ENCODE measurements at regions not wholly inside any gene's neighbourhood (a gene's known extent, or its start where the extent isn't known, plus 50 kb on each side); places are given as distances from the start of the nearest gene placed in this dataset.
"Not testable (repeated sequence)": the region's sequence is repeated elsewhere in the genome, so short reads cannot be mapped to it uniquely, and the experiment has no call there.

- not testable (repeated sequence) for TF ChIP-seq SIN3A (IDR thresholded peaks at IDR 0.05; ENCODE audit: low read depth); EZH2phosphoT487 (IDR thresholded peaks at IDR 0.05; ENCODE audit: borderline replicate concordance); ATF3 (IDR thresholded peaks at IDR 0.05); EZH2 (IDR thresholded peaks at IDR 0.05); RAD21 (IDR thresholded peaks at IDR 0.05; ENCODE audit: low read depth); POLR2A (IDR thresholded peaks at IDR 0.05; ENCODE audit: borderline replicate concordance, extremely low read depth, insufficient read depth, insufficient read length)
- TF ChIP-seq, protein P1, sequence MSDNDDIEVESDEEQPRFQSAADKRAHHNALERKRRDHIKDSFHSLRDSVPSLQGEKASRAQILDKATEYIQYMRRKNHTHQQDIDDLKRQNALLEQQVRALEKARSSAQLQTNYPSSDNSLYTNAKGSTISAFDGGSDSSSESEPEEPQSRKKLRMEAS (IDR thresholded peaks at IDR 0.05), result not testable (repeated sequence)
- TF ChIP-seq, protein P2, sequence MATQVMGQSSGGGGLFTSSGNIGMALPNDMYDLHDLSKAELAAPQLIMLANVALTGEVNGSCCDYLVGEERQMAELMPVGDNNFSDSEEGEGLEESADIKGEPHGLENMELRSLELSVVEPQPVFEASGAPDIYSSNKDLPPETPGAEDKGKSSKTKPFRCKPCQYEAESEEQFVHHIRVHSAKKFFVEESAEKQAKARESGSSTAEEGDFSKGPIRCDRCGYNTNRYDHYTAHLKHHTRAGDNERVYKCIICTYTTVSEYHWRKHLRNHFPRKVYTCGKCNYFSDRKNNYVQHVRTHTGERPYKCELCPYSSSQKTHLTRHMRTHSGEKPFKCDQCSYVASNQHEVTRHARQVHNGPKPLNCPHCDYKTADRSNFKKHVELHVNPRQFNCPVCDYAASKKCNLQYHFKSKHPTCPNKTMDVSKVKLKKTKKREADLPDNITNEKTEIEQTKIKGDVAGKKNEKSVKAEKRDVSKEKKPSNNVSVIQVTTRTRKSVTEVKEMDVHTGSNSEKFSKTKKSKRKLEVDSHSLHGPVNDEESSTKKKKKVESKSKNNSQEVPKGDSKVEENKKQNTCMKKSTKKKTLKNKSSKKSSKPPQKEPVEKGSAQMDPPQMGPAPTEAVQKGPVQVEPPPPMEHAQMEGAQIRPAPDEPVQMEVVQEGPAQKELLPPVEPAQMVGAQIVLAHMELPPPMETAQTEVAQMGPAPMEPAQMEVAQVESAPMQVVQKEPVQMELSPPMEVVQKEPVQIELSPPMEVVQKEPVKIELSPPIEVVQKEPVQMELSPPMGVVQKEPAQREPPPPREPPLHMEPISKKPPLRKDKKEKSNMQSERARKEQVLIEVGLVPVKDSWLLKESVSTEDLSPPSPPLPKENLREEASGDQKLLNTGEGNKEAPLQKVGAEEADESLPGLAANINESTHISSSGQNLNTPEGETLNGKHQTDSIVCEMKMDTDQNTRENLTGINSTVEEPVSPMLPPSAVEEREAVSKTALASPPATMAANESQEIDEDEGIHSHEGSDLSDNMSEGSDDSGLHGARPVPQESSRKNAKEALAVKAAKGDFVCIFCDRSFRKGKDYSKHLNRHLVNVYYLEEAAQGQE (IDR thresholded peaks at IDR 0.05; ENCODE audit: low read depth), result not testable (repeated sequence)
- TF ChIP-seq, protein P3, sequence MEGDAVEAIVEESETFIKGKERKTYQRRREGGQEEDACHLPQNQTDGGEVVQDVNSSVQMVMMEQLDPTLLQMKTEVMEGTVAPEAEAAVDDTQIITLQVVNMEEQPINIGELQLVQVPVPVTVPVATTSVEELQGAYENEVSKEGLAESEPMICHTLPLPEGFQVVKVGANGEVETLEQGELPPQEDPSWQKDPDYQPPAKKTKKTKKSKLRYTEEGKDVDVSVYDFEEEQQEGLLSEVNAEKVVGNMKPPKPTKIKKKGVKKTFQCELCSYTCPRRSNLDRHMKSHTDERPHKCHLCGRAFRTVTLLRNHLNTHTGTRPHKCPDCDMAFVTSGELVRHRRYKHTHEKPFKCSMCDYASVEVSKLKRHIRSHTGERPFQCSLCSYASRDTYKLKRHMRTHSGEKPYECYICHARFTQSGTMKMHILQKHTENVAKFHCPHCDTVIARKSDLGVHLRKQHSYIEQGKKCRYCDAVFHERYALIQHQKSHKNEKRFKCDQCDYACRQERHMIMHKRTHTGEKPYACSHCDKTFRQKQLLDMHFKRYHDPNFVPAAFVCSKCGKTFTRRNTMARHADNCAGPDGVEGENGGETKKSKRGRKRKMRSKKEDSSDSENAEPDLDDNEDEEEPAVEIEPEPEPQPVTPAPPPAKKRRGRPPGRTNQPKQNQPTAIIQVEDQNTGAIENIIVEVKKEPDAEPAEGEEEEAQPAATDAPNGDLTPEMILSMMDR (IDR thresholded peaks at IDR 0.05 in 2 of 3, conservative IDR thresholded peaks at IDR 0.05 in 1 of 3; ENCODE audit: borderline replicate concordance in 1 of 3, insufficient read depth in 1 of 3, low read depth in 2 of 3, low read length in 2 of 3), result not testable (repeated sequence)
Measured at GRCh38 chr2:236389284-236390216, 125.3 kb upstream of the ASB18 start.
